ENCODE measurements at regions not wholly inside any gene's neighbourhood (a gene's known extent, or its start where the extent isn't known, plus 50 kb on each side); places are given as distances from the start of the nearest gene placed in this dataset.
A peak's percentile ranks its signal among the peaks of the same experiment; 100 is the strongest.
"Not testable (repeated sequence)": the region's sequence is repeated elsewhere in the genome, so short reads cannot be mapped to it uniquely, and the experiment has no call there.

DNA sequence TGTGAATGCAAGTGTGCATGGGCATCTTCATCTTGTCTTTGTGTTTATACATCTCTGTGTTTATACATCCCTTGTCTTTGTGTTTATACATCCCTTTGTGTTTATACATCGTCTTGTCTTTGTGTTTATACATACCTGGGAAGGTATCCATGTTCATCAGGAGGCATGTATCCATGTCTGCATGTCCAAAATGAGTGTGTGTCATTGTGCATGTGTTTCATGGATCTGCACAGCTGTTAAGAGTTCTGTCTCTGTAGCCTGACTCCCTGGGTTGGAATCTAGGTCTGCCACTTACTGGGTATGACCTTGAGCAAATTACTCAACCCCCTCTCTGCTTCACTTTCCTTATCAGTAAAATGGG, 50.1 kb upstream of the SIRPA start:
- no peaks in the 10 kb centered on the region for H3K9me3 ChIP-seq
- TF ChIP-seq POLR2AphosphoS5 (IDR thresholded peaks at IDR 0.05) = no peak
- H3K4me3 ChIP-seq = no peak overlapping the region
- WGBS = 7% methylated on average over 1 of the region's 1 CpG
- no peaks in the 10 kb centered on the region for H3K36me3 ChIP-seq
- DNase-seq (ENCODE audit: low spot score) = no peak
- no peak overlapping the region for H3K27ac ChIP-seq
- intact Hi-C loops (cut with DNase I) = no loop called here
- H3K27me3 ChIP-seq (replicated peaks; ENCODE audit: insufficient read depth) = no peaks in the 10 kb centered on the region
- no peaks in the 10 kb centered on the region for H3K4me1 ChIP-seq (replicated peaks)

- Histone ChIP-seq H3K36me3 (no peaks in the 10 kb centered on the region), H3K4me3 (no peak overlapping the region), H3K27ac (no peak overlapping the region), H3K4me1 (replicated peaks) (no peaks in the 10 kb centered on the region), H3K9me3 (no peaks in the 10 kb centered on the region), H3K27me3 (replicated peaks; ENCODE audit: insufficient read depth) (no peaks in the 10 kb centered on the region)
- TF ChIP-seq, protein P1, sequence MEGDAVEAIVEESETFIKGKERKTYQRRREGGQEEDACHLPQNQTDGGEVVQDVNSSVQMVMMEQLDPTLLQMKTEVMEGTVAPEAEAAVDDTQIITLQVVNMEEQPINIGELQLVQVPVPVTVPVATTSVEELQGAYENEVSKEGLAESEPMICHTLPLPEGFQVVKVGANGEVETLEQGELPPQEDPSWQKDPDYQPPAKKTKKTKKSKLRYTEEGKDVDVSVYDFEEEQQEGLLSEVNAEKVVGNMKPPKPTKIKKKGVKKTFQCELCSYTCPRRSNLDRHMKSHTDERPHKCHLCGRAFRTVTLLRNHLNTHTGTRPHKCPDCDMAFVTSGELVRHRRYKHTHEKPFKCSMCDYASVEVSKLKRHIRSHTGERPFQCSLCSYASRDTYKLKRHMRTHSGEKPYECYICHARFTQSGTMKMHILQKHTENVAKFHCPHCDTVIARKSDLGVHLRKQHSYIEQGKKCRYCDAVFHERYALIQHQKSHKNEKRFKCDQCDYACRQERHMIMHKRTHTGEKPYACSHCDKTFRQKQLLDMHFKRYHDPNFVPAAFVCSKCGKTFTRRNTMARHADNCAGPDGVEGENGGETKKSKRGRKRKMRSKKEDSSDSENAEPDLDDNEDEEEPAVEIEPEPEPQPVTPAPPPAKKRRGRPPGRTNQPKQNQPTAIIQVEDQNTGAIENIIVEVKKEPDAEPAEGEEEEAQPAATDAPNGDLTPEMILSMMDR (IDR thresholded peaks at IDR 0.05) = no peak
- TF ChIP-seq POLR2AphosphoS5 (IDR thresholded peaks at IDR 0.05) (no peak), POLR2A (IDR thresholded peaks at IDR 0.05) (no peak)
- WGBS = 26% methylated on average over 10 of the region's 10 CpGs
- intact Hi-C loops (cut with DNase I) = no loop called here
- no peak for DNase-seq (ENCODE audit: low spot score)
Measured at GRCh38 chr20:1844325-1845162, 50.7 kb upstream of the SIRPA start.

GRCh38 chr20:1842281-1842680, 52.9 kb upstream of the SIRPA start:
- H3K27me3 ChIP-seq (replicated peaks; ENCODE audit: insufficient read depth) = no peaks in the 10 kb centered on the region
- no peaks in the 10 kb centered on the region for H3K4me1 ChIP-seq (replicated peaks)
- intact Hi-C loops (cut with DNase I) = no loop called here
- H3K9me3 ChIP-seq = no peaks in the 10 kb centered on the region
- no peak overlapping the region for H3K4me3 ChIP-seq
- no peaks in the 10 kb centered on the region for H3K36me3 ChIP-seq
- WGBS = 93% methylated on average over 7 of the region's 7 CpGs
- DNase-seq (ENCODE audit: low spot score) = no peak
- no peak overlapping the region for H3K27ac ChIP-seq
- TF ChIP-seq, protein P1 (IDR thresholded peaks at IDR 0.05) = no peak
- no peak for TF ChIP-seq POLR2A (IDR thresholded peaks at IDR 0.05)
- no peak for TF ChIP-seq POLR2AphosphoS5 (IDR thresholded peaks at IDR 0.05)

GRCh38 chr20:1841554-1842140, 53.6 kb upstream of the SIRPA start:
- intact Hi-C loops (cut with DNase I) = no loop called here

GRCh38 chr20:1840817-1841553, 54.2 kb upstream of the SIRPA start:
- Histone ChIP-seq H3K4me1 (replicated peaks) (no peaks in the 10 kb centered on the region), H3K36me3 (no peaks in the 10 kb centered on the region), H3K27ac (peak overlapping the region; percentile 5 to 37), H3K9me3 (no peaks in the 10 kb centered on the region), H3K4me3 (no peak overlapping the region), H3K27me3 (replicated peaks; ENCODE audit: insufficient read depth) (no peaks in the 10 kb centered on the region)
- 69% methylated on average over 7 of the region's 7 CpGs for WGBS
- TF ChIP-seq, protein P1 (IDR thresholded peaks at IDR 0.05) = no peak
- TF ChIP-seq POLR2AphosphoS5 (IDR thresholded peaks at IDR 0.05) (no peak), POLR2A (IDR thresholded peaks at IDR 0.05) (no peak)
- intact Hi-C loops (cut with DNase I) = no loop called here
- no peak for DNase-seq (ENCODE audit: low spot score)

More at GRCh38 chr20:1841554-1842140, 53.6 kb upstream of the SIRPA start:
- TF ChIP-seq, protein P1 (IDR thresholded peaks at IDR 0.05) = no peak
- TF ChIP-seq POLR2AphosphoS5 (IDR thresholded peaks at IDR 0.05) = peak; percentile 30
- no peak for TF ChIP-seq POLR2A (IDR thresholded peaks at IDR 0.05)
- Histone ChIP-seq H3K36me3 (no peaks in the 10 kb centered on the region), H3K4me1 (replicated peaks) (no peaks in the 10 kb centered on the region), H3K9me3 (no peaks in the 10 kb centered on the region), H3K27me3 (replicated peaks; ENCODE audit: insufficient read depth) (no peaks in the 10 kb centered on the region), H3K27ac (peak overlapping the region; percentile 5 to 37), H3K4me3 (no peak overlapping the region)
- peak; percentile 37 for DNase-seq (ENCODE audit: low spot score)
- WGBS = 47% methylated on average over 6 of the region's 6 CpGs

DNA sequence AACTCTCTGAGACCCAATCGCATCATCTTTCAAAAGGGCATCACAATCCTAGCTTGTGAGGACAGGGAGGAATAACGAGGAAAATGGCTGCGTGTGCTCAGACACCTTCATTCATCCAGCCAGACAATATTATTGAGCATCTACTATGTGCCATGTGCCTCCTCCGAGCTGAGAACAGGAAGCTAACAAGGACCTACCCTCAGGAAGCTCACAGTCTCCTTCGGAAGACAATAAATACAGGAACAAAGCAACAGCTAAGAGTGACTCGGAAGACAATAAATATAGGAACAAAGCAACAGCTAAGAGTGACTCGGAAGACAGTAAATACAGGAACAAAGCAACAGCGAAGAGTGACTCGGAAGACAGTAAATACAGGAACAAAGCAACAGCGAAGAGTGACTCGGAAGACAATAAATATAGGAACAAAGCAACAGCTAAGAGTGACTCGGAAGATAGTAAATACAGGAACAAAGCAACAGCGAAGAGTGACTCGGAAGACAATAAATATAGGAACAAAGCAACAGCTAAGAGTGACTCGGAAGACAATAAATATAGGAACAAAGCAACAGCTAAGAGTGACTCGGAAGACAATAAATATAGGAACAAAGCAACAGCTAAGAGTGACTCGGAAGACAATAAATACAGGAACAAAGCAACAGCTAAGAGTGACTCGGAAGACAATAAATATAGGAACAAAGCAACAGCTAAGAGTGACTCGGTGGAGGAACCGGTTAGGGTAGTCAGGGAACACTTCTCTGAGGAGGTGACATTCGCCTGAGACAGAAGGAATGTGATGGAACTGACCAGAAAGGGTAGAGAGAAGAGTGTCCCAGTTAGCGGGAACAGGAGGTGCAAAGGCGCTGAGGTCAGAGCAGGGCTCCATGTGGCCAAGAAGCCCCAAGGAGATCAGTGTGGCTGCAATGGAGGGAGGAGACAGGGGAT, 55.6 kb upstream of the SIRPA start:
- H3K36me3 ChIP-seq; DNase-seq (ENCODE audit: low spot score); H3K9me3 ChIP-seq; H3K4me1 ChIP-seq (replicated peaks); intact Hi-C loops (cut with DNase I); H3K4me3 ChIP-seq; H3K27ac ChIP-seq; H3K27me3 ChIP-seq (replicated peaks; ENCODE audit: insufficient read depth): not testable (repeated sequence)
- WGBS = 49% methylated on average over 23 of the region's 23 CpGs

All from prostate gland (tissue), 2 donors.